B cell (primary cell): ENCODE measurements at regions not wholly inside any gene's neighbourhood (a gene's known extent, or its start where the extent isn't known, plus 50 kb on each side); places are given as distances from the start of the nearest gene placed in this dataset.

Experiments used
- ATAC-seq: fragments of 200-7000 bp; cut with Tn5 transposase; one replicate; pipeline ENCODE4 v1.10.0; 2021; ENCODE audit warnings: low read depth, mild to moderate bottlenecking, moderate number of reproducible peaks, moderate library complexity
- CTCF ChIA-PET: fragments of 350-600 bp; sonication (Branson Sonifier 250); formaldehyde crosslinking; loops from one replicate; lab custom pipeline; 2021; ENCODE audit warnings: antibody characterized with exemption, inconsistent platforms; lab: Charles Lee
- POLR2A ChIA-PET: fragments of 350-600 bp; sonication (Branson Sonifier 250); formaldehyde crosslinking; loops from one replicate; lab custom pipeline; 2021; ENCODE audit warnings: antibody characterized with exemption; lab: Charles Lee
- DNase-seq: peaks from one replicate; pipeline ENCODE4 v3.0.0; 2013
- H2AFZ ChIP-seq: 2 replicates; pipeline ENCODE4 v1.6.1; 2012; ENCODE audit warnings: mild to moderate bottlenecking, low read depth, low read length; ENCODE audit not compliant: insufficient read depth, poor library complexity, severe bottlenecking
- H3K27ac ChIP-seq, 2 donors: 1 replicate in 1 of 2; 2 replicates in 1 of 2; pipeline ENCODE4 v1.5.1; 2012 to 2013; ENCODE audit warnings: low read length in 2 of 2, mild to moderate bottlenecking in 2 of 2, moderate library complexity in 1 of 2
- H3K27me3 ChIP-seq, 4 experiments: fragments of 200-600 bp in 1 of 4; sonication (generic) in 1 of 4; replicated peaks in 1 of 4; 1 replicate in 2 of 4; 2 replicates in 2 of 4; pipeline versions ENCODE4 v1.6.1 to v1.7.0; 2013 to 2016; ENCODE audit warnings: low read length in 3 of 4, mild to moderate bottlenecking in 2 of 4, mixed read lengths in 1 of 4, moderate library complexity in 1 of 4; ENCODE audit not compliant: insufficient read depth in 4 of 4, control insufficient read depth in 3 of 4; ENCODE audit errors: control extremely low read depth in 1 of 4
- H3K36me3 ChIP-seq, 2 experiments: replicated peaks in 1 of 2; 1 replicate in 1 of 2; 2 replicates in 1 of 2; pipeline versions ENCODE4 v1.6.1 to v1.7.1; 2013; ENCODE audit warnings: low read length in 1 of 2; ENCODE audit not compliant: insufficient read depth in 2 of 2, control insufficient read depth in 1 of 2; ENCODE audit errors: control extremely low read depth in 1 of 2, extremely low read depth in 1 of 2
- H3K4me1 ChIP-seq, 2 donors: fragments of 200-600 bp in 1 of 2; sonication (generic) in 1 of 2; 1 replicate in 1 of 2; 2 replicates in 1 of 2; pipeline versions ENCODE4 v1.5.1 to v1.6.1; 2013 to 2017; ENCODE audit warnings: low read length in 2 of 2; ENCODE audit not compliant: control insufficient read depth in 2 of 2, insufficient read depth in 2 of 2
- H3K4me2 ChIP-seq: replicated peaks from 2 replicates; pipeline ENCODE3; 2012; ENCODE audit warnings: mild to moderate bottlenecking, low read depth, low read length; ENCODE audit not compliant: poor library complexity, severe bottlenecking
- H3K4me3 ChIP-seq, 5 experiments: fragments of 200-600 bp in 1 of 5; sonication (generic) in 1 of 5; 1 replicate in 3 of 5; 2 replicates in 2 of 5; pipeline versions ENCODE4 v1.5.1 to v1.7.0; 2011 to 2016; ENCODE audit warnings: low read length in 4 of 5, mild to moderate bottlenecking in 4 of 5, low read depth in 2 of 5, control low read depth in 1 of 5, moderate library complexity in 1 of 5; ENCODE audit not compliant: insufficient read depth in 1 of 5; ENCODE audit errors: control extremely low read depth in 1 of 5, extremely low read depth in 1 of 5
- H3K79me2 ChIP-seq: fragments of 200-600 bp; sonication (generic); one replicate; pipeline ENCODE4 v1.6.0; 2016; ENCODE audit warnings: low read length; ENCODE audit not compliant: control insufficient read depth, insufficient read depth
- H3K9ac ChIP-seq: fragments of 200-600 bp; sonication (generic); 2 replicates; pipeline ENCODE4 v1.6.1; 2017; ENCODE audit warnings: mild to moderate bottlenecking, low read length, moderate library complexity
- H3K9me3 ChIP-seq, 3 donors: one replicate each; pipeline versions ENCODE4 v1.6.1 to v1.7.1; 2013; ENCODE audit warnings: low read length in 2 of 3; ENCODE audit not compliant: control insufficient read depth in 2 of 3, insufficient read depth in 1 of 3; ENCODE audit errors: control extremely low read depth in 1 of 3
- H4K20me1 ChIP-seq: 2 replicates; pipeline ENCODE4 v1.6.0; 2012; ENCODE audit warnings: mild to moderate bottlenecking, low read length; ENCODE audit not compliant: insufficient read depth, control insufficient read depth, poor library complexity, severe bottlenecking
- H3K27ac Mint-ChIP-seq: one replicate; pipeline ENCODE4 v1.8.0; 2021; ENCODE audit warnings: mixed read lengths
- H3K27me3 Mint-ChIP-seq: one replicate; pipeline ENCODE4 v1.8.0; 2021; ENCODE audit warnings: mixed read lengths
- H3K4me1 Mint-ChIP-seq: one replicate; pipeline ENCODE4 v1.8.0; 2021; ENCODE audit warnings: mixed read lengths
- H3K4me3 Mint-ChIP-seq: one replicate; pipeline ENCODE4 v1.8.0; 2021; ENCODE audit warnings: mixed read lengths
- H3K9me3 Mint-ChIP-seq: one replicate; pipeline ENCODE4 v1.8.0; 2022; ENCODE audit warnings: mixed read lengths; ENCODE audit not compliant: insufficient read depth
- CTCF ChIP-seq: fragments of 200-600 bp; IDR thresholded peaks from one replicate; pipeline ENCODE4 v1.8.0; 2022; ENCODE audit warnings: antibody characterized with exemption, mild to moderate bottlenecking
- EZH2 ChIP-seq: IDR thresholded peaks from 2 replicates; pipeline ENCODE4 v1.6.1; 2012; ENCODE audit warnings: borderline replicate concordance, low read depth, mild to moderate bottlenecking, moderate library complexity, low read length; ENCODE audit not compliant: insufficient read depth, poor library complexity, severe bottlenecking
- WGBS: methylation state at CpG from one replicate; pipeline ENCODE4 v1.1.5; 2013; ENCODE audit warnings: missing lambda C conversion rate; ENCODE audit not compliant: insufficient coverage; 5-methylcytosine and 5-hydroxymethylcytosine counted together
- intact Hi-C: fragments of 100-400 bp; cut with micrococcal nuclease; formaldehyde crosslinking; loops from one replicate; pipeline ENCODE4 v1.10.0; 2022

GRCh38 chr4:100828364-100828763, 310.5 kb upstream of the EMCN start:
- DNase-seq, result no peak
- Histone ChIP-seq H3K36me3 (no peaks in the 10 kb centered on the region), H3K4me2 (no peak overlapping the region), H3K4me1 (no peaks in the 10 kb centered on the region), H3K27ac (no peak overlapping the region), H3K9ac (no peak overlapping the region), H3K4me3 (no peak overlapping the region), H2AFZ (no peak overlapping the region), H3K79me2 (no peaks in the 10 kb centered on the region), H3K9me3 (peaks cover 0 to 4% (median 0%) of the 10 kb centered on the region in 3 donors), H4K20me1 (no peaks in the 10 kb centered on the region), H3K27me3 (no peaks in the 10 kb centered on the region)
- 75% methylated on average over 3 of the region's 3 CpGs for WGBS
- Mint-ChIP-seq H3K4me3 (no peak overlapping the region), H3K27me3 (no peaks in the 10 kb centered on the region), H3K27ac (no peak overlapping the region), H3K4me1 (no peaks in the 10 kb centered on the region), H3K9me3 (no peaks in the 10 kb centered on the region)
- intact Hi-C loops, result no loop called here
- TF ChIP-seq CTCF, result no peak
- TF ChIP-seq EZH2, result no peak
- no peak for ATAC-seq
- ChIA-PET CTCF (no interaction called here), POLR2A (no interaction called here)

- Histone ChIP-seq H3K4me3 (no peak overlapping the region), H4K20me1 (no peaks in the 10 kb centered on the region), H3K27me3 (no peaks in the 10 kb centered on the region), H3K4me2 (no peak overlapping the region), H3K9ac (no peak overlapping the region), H3K27ac (no peak overlapping the region), H3K36me3 (no peaks in the 10 kb centered on the region), H3K4me1 (no peaks in the 10 kb centered on the region), H3K9me3 (peaks cover 0 to 4% (median 0%) of the 10 kb centered on the region in 3 donors), H2AFZ (no peak overlapping the region), H3K79me2 (no peaks in the 10 kb centered on the region)
- Mint-ChIP-seq H3K4me3 (no peak overlapping the region), H3K4me1 (no peaks in the 10 kb centered on the region), H3K9me3 (no peaks in the 10 kb centered on the region), H3K27me3 (no peaks in the 10 kb centered on the region), H3K27ac (no peak overlapping the region)
- no peak for DNase-seq
- ChIA-PET POLR2A (no interaction called here), CTCF (no interaction called here)
- no peak for ATAC-seq
- no peak for TF ChIP-seq EZH2
- no peak for TF ChIP-seq CTCF
- intact Hi-C loops, result no loop called here
Observed at GRCh38 chr4:100827756-100828155, 309.9 kb upstream of the EMCN start.
